ENCODE measurements at regions not wholly inside any gene's neighbourhood (a gene's known extent, or its start where the extent isn't known, plus 50 kb on each side); places are given as distances from the start of the nearest gene placed in this dataset.

- H3K27me3 ChIP-seq (ENCODE audit: control insufficient read depth in 2 of 2, insufficient read depth in 2 of 2, low read length in 2 of 2) = no peaks in the 10 kb centered on the region
- DNase-seq = no peak
- no peaks in the 10 kb centered on the region for H3K79me2 ChIP-seq (ENCODE audit: insufficient read depth, low read length)
- H2AFZ ChIP-seq (ENCODE audit: insufficient read depth, low read depth, low read length, poor library complexity, severe bottlenecking) = no peak overlapping the region
- H3K9me3 ChIP-seq (replicated peaks in 1 of 2; ENCODE audit: control insufficient read depth in 1 of 2, insufficient read depth in 1 of 2, low read length in 2 of 2) = peaks cover 5% of the 10 kb centered on the region in 2 donors
- H3K4me3 Mint-ChIP-seq = no peak overlapping the region
- H3K4me3 ChIP-seq (replicated peaks in 1 of 3; ENCODE audit: low read depth in 2 of 3, low read length in 3 of 3) = no peak overlapping the region
- H3K36me3 Mint-ChIP-seq = no peaks in the 10 kb centered on the region
- H3K4me2 ChIP-seq (replicated peaks; ENCODE audit: extremely low read depth, low read length, poor library complexity, severe bottlenecking) = no peak overlapping the region
- H4K20me1 ChIP-seq (ENCODE audit: insufficient read depth, low read length) = no peaks in the 10 kb centered on the region
- no peak for TF ChIP-seq CTCF (IDR thresholded peaks at IDR 0.05)
- H3K4me1 Mint-ChIP-seq = no peaks in the 10 kb centered on the region
- no peak overlapping the region for H3K9ac ChIP-seq (ENCODE audit: insufficient read depth, low read length, poor library complexity, severe bottlenecking)
- H3K4me1 ChIP-seq (ENCODE audit: control insufficient read depth in 1 of 2, insufficient read depth in 2 of 2, low read length in 2 of 2) = no peaks in the 10 kb centered on the region
- no peak overlapping the region for H3K27ac Mint-ChIP-seq
- intact Hi-C loops (cut with micrococcal nuclease) = no loop called here
- H3K36me3 ChIP-seq (replicated peaks in 1 of 2; ENCODE audit: control insufficient read depth in 1 of 2, insufficient read depth in 2 of 2, low read length in 2 of 2) = no peaks in the 10 kb centered on the region
- peaks cover 0 to 11% (median 4%) of the 10 kb centered on the region in 7 donors for H3K9me3 Mint-ChIP-seq
- no CpG with 5 or more reads among the region's 4 CpGs for WGBS (ENCODE audit: insufficient coverage)
- H3K27me3 Mint-ChIP-seq (ENCODE audit: low read depth in 3 of 3) = no peaks in the 10 kb centered on the region
- H3K27ac ChIP-seq (ENCODE audit: low read depth in 1 of 2, low read length in 2 of 2) = no peak overlapping the region
Measured at GRCh38 chr6:115004982-115005381, 662.2 kb upstream of the HS3ST5 start.

GRCh38 chr6:115004204-115004603 is 661.4 kb upstream of the HS3ST5 start:
- no peak for DNase-seq
- H3K4me3 Mint-ChIP-seq = no peak overlapping the region
- peaks cover 0 to under 1% (median 0%) of the 10 kb centered on the region in 3 donors for H3K27me3 Mint-ChIP-seq (ENCODE audit: low read depth in 3 of 3)
- no peaks in the 10 kb centered on the region for H3K36me3 Mint-ChIP-seq
- H3K4me2 ChIP-seq (replicated peaks; ENCODE audit: extremely low read depth, low read length, poor library complexity, severe bottlenecking) = no peak overlapping the region
- peaks cover 9 to 11% of the 10 kb centered on the region in 2 donors for H3K9me3 ChIP-seq (replicated peaks in 1 of 2; ENCODE audit: control insufficient read depth in 1 of 2, insufficient read depth in 1 of 2, low read length in 2 of 2)
- H3K4me1 Mint-ChIP-seq = no peaks in the 10 kb centered on the region
- TF ChIP-seq CTCF (IDR thresholded peaks at IDR 0.05) = no peak
- H3K4me3 ChIP-seq (replicated peaks in 1 of 3; ENCODE audit: low read depth in 2 of 3, low read length in 3 of 3) = no peak overlapping the region
- H3K4me1 ChIP-seq (ENCODE audit: control insufficient read depth in 1 of 2, insufficient read depth in 2 of 2, low read length in 2 of 2) = no peaks in the 10 kb centered on the region
- H3K9ac ChIP-seq (ENCODE audit: insufficient read depth, low read length, poor library complexity, severe bottlenecking) = no peak overlapping the region
- no peak overlapping the region for H3K27ac Mint-ChIP-seq
- H3K9me3 Mint-ChIP-seq = peaks cover 0 to 11% (median 5%) of the 10 kb centered on the region in 7 donors
- H3K36me3 ChIP-seq (replicated peaks in 1 of 2; ENCODE audit: control insufficient read depth in 1 of 2, insufficient read depth in 2 of 2, low read length in 2 of 2) = no peaks in the 10 kb centered on the region
- no peaks in the 10 kb centered on the region for H3K27me3 ChIP-seq (ENCODE audit: control insufficient read depth in 2 of 2, insufficient read depth in 2 of 2, low read length in 2 of 2)
- intact Hi-C loops (cut with micrococcal nuclease) = no loop called here
- no peak overlapping the region for H3K27ac ChIP-seq (ENCODE audit: low read depth in 1 of 2, low read length in 2 of 2)
- no peaks in the 10 kb centered on the region for H4K20me1 ChIP-seq (ENCODE audit: insufficient read depth, low read length)
- no peak overlapping the region for H2AFZ ChIP-seq (ENCODE audit: insufficient read depth, low read depth, low read length, poor library complexity, severe bottlenecking)
- no CpG with 5 or more reads among the region's 1 CpG for WGBS (ENCODE audit: insufficient coverage)
- H3K79me2 ChIP-seq (ENCODE audit: insufficient read depth, low read length) = no peaks in the 10 kb centered on the region
